GM12878 (cell line): ENCODE measurements at regions not wholly inside any gene's neighbourhood (a gene's known extent, or its start where the extent isn't known, plus 50 kb on each side); places are given as distances from the start of the nearest gene placed in this dataset.

Experiments used
- ATAC-seq: fragments of 200-7000 bp; cut with Tn5 transposase; 3 replicates; pipeline ENCODE4 v1.9.1; 2020; ENCODE audit warnings: mild to moderate bottlenecking, moderate library complexity
- BruUV-seq: library from RNA; stranded (reverse); fragments of 400-500 nt; replicated peaks from 2 replicates; lab custom pipeline; 2021; lab: Mats Ljungman, UMichigan
- CTCF ChIA-PET: fragments of 300-600 bp; sonication (Branson Sonifier 250); formaldehyde crosslinking; extraction: SDS; loops from one replicate; lab custom pipeline; 2021; ENCODE audit warnings: inconsistent platforms; lab: Yijun Ruan, JAX
- POLR2A ChIA-PET: fragments of 350-600 bp; formaldehyde crosslinking; extraction: SDS; loops from one replicate; lab custom pipeline; 2021; ENCODE audit warnings: inconsistent platforms; lab: Charles Lee
- RAD21 ChIA-PET: fragments of 300-600 bp; sonication (Branson Sonifier 250); formaldehyde crosslinking; loops from one replicate; lab custom pipeline; 2023; ENCODE audit warnings: antibody characterized with exemption; ENCODE audit not compliant: unreplicated experiment; lab: Charles Lee
- SMC1A ChIA-PET: fragments of 300-600 bp; sonication (Branson Sonifier 250); formaldehyde crosslinking; loops from one replicate; lab custom pipeline; 2023; ENCODE audit not compliant: unreplicated experiment, uncharacterized antibody; lab: Charles Lee
- DNase-seq: peaks from one replicate; pipeline ENCODE4 v3.0.0-alpha.2; 2011; ENCODE audit warnings: low read depth, low spot score
- FAIRE-seq: peaks from 3 replicates; lab custom pipeline; 2011; peaks lifted over from hg19 to GRCh38; lab: Jason Lieb, UNC
- H2AFZ ChIP-seq: 2 replicates; pipeline ENCODE4 v1.6.0; 2011; ENCODE audit warnings: low read depth, low read length, control low read depth; ENCODE audit not compliant: control insufficient read depth
- H3K27ac ChIP-seq: 2 replicates; pipeline ENCODE4 v1.5.1; 2011; ENCODE audit warnings: control low read depth; ENCODE audit not compliant: control insufficient read depth, insufficient read depth
- H3K27me3 ChIP-seq, 2 experiments: replicated peaks in 1 of 2; 2 replicates each; pipeline versions ENCODE4 v1.6.0 to v1.6.1; 2011; ENCODE audit warnings: low read length in 1 of 2; ENCODE audit not compliant: control insufficient read depth in 2 of 2, insufficient read depth in 2 of 2
- H3K36me3 ChIP-seq, 2 experiments: 2 replicates each; pipeline ENCODE4 v1.5.1; 2011; ENCODE audit warnings: low read length in 1 of 2; ENCODE audit not compliant: control insufficient read depth in 2 of 2, insufficient read depth in 2 of 2
- H3K4me1 ChIP-seq: 2 replicates; pipeline ENCODE4 v1.6.1; 2011; ENCODE audit warnings: mild to moderate bottlenecking, low read length, moderate library complexity, mixed read lengths; ENCODE audit not compliant: control insufficient read depth, insufficient read depth
- H3K4me2 ChIP-seq: 2 replicates; pipeline ENCODE4 v1.6.0; 2011; ENCODE audit warnings: control low read depth; ENCODE audit not compliant: control insufficient read depth, insufficient read depth
- H3K4me3 ChIP-seq: fragments of 200-600 bp; sonication (generic); 2 replicates; pipeline ENCODE4 v1.5.1; 2016
- H3K79me2 ChIP-seq: 2 replicates; pipeline ENCODE4 v1.6.0; 2011; ENCODE audit warnings: low read length; ENCODE audit not compliant: control insufficient read depth, insufficient read depth
- H3K9ac ChIP-seq: 2 replicates; pipeline ENCODE4 v1.8.0; 2011; ENCODE audit warnings: low read length, control low read depth, mixed read lengths; ENCODE audit not compliant: control insufficient read depth, insufficient read depth
- H3K9me3 ChIP-seq: replicated peaks from 3 replicates; pipeline ENCODE4 v1.5.1; 2011; ENCODE audit warnings: mild to moderate bottlenecking, low read length; ENCODE audit not compliant: control insufficient read depth, insufficient read depth
- H4K20me1 ChIP-seq: 2 replicates; pipeline ENCODE4 v1.6.0; 2011; ENCODE audit not compliant: control insufficient read depth, insufficient read depth
- CBX5 ChIP-seq: sonication (generic); IDR thresholded peaks from 2 replicates; pipeline ENCODE4 v1.6.1; 2016; ENCODE audit warnings: low read depth, moderate library complexity, mild to moderate bottlenecking, inconsistent platforms
- EGR1 ChIP-seq, 2 experiments: IDR thresholded peaks; 1 replicate in 1 of 2; 2 replicates in 1 of 2; pipeline ENCODE4 v1.6.1; 2011 to 2012; ENCODE audit warnings: low read depth in 2 of 2, low read length in 2 of 2, borderline replicate concordance in 1 of 2, mild to moderate bottlenecking in 1 of 2, moderate library complexity in 1 of 2
- MXI1 ChIP-seq: fragments of 150-350 bp; IDR thresholded peaks from 2 replicates; pipeline ENCODE4 v1.6.1; 2011; ENCODE audit warnings: low read depth, mild to moderate bottlenecking, inconsistent platforms, low read length, improper control_type of control experiment
- NFXL1 ChIP-seq: fragments of 450-650 bp; IDR thresholded peaks from 2 replicates; pipeline ENCODE4 v1.6.1; 2017; ENCODE audit warnings: antibody characterized with exemption, mild to moderate bottlenecking, borderline replicate concordance
- NR2C2 ChIP-seq: IDR thresholded peaks from 2 replicates; pipeline ENCODE4 v1.6.1; 2011; ENCODE audit warnings: borderline replicate concordance, low read depth; ENCODE audit not compliant: control insufficient read depth, insufficient read length
- POU2F2 ChIP-seq: IDR thresholded peaks from 3 replicates; pipeline ENCODE4 v1.6.1; 2011; ENCODE audit warnings: low read depth, mild to moderate bottlenecking, low read length, borderline replicate concordance
- TBL1XR1 ChIP-seq: IDR thresholded peaks from 2 replicates; pipeline ENCODE4 v1.6.1; 2012; ENCODE audit warnings: low read depth, low read length, improper control_type of control experiment
- WGBS: methylation state at CpG from one replicate; pipeline ENCODE4 v1.1.6; 2016; ENCODE audit warnings: low lambda C conversion rate; ENCODE audit not compliant: insufficient replicate concordance, insufficient coverage; ENCODE audit errors: missing lambda C conversion rate; 5-methylcytosine and 5-hydroxymethylcytosine counted together
- in situ Hi-C: fragments of 300-500 bp; cut with MboI; formaldehyde crosslinking; loops from 9 replicates; pipeline ENCODE4 v1.14.3; 2018; ENCODE audit warnings: mixed read lengths
- intact Hi-C: fragments of 100-400 bp; cut with micrococcal nuclease; formaldehyde crosslinking; loops from one replicate; pipeline ENCODE4 v1.14.2; 2022; ENCODE audit not compliant: unreplicated experiment
- TF ChIP-seq, protein P1 (sequence below): fragments of 450-650 bp; IDR thresholded peaks from 2 replicates; pipeline ENCODE4 v1.6.1; 2017; ENCODE audit warnings: borderline replicate concordance
- TF ChIP-seq, protein P2 (sequence below): IDR thresholded peaks from 2 replicates; pipeline ENCODE4 v1.6.1; 2011; ENCODE audit warnings: low read depth, mild to moderate bottlenecking, low read length, moderate library complexity, borderline replicate concordance; ENCODE audit errors: extremely low read depth
- TF ChIP-seq, protein P3 (sequence below): fragments of 450-650 bp; IDR thresholded peaks from 2 replicates; pipeline ENCODE4 v1.6.1; 2018; ENCODE audit warnings: mild to moderate bottlenecking, low read depth, moderate library complexity; ENCODE audit not compliant: partially characterized antibody
- TF ChIP-seq, protein P4 (sequence below): IDR thresholded peaks from 2 replicates; pipeline ENCODE4 v1.6.1; 2011; ENCODE audit warnings: borderline replicate concordance, low read depth, mild to moderate bottlenecking, moderate library complexity, low read length; ENCODE audit not compliant: insufficient read depth, poor library complexity, severe bottlenecking

DNA sequence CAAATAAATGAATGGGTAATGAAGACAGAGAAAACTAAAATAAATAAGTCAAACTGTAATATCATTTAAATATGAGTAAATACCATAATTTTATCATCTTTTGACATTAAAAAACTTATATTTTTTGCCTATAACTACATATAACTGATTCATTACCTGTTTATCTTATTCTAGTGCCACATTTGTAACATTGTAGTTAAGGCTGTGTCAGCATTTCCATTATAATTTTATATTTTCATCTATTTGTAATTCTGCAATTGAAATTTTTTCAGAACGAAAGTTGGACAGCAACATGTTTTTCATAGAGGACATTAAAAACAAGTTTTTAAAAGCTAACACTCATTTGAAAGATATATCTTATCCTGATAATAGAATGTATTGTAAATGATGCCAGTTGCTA lies 1286.5 kb downstream of the LRFN5 start:
- no peaks in the 10 kb centered on the region for H3K27me3 ChIP-seq
- no peak overlapping the region for H3K9ac ChIP-seq
- H2AFZ ChIP-seq, result no peak overlapping the region
- no peak overlapping the region for H3K4me3 ChIP-seq
- in situ Hi-C loops, result no loop called here
- BruUV-seq, result no TSS peak
- no peak overlapping the region for H3K27ac ChIP-seq
- ATAC-seq (no peak), FAIRE-seq (no peak), DNase-seq (no peak)
- H3K36me3 ChIP-seq, result no peaks in the 10 kb centered on the region
- TF ChIP-seq POU2F2 (no peak), MXI1 (no peak), CBX5 (no peak), NR2C2 (no peak)
- TF ChIP-seq, protein P1, sequence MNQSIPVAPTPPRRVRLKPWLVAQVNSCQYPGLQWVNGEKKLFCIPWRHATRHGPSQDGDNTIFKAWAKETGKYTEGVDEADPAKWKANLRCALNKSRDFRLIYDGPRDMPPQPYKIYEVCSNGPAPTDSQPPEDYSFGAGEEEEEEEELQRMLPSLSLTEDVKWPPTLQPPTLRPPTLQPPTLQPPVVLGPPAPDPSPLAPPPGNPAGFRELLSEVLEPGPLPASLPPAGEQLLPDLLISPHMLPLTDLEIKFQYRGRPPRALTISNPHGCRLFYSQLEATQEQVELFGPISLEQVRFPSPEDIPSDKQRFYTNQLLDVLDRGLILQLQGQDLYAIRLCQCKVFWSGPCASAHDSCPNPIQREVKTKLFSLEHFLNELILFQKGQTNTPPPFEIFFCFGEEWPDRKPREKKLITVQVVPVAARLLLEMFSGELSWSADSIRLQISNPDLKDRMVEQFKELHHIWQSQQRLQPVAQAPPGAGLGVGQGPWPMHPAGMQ, result no peak
- CTCF ChIA-PET, result no interaction called here
- H4K20me1 ChIP-seq, result no peaks in the 10 kb centered on the region
- intact Hi-C loops, result no loop called here
- POLR2A ChIA-PET, result no interaction called here
- no peaks in the 10 kb centered on the region for H3K79me2 ChIP-seq
- SMC1A ChIA-PET, result no interaction called here
- RAD21 ChIA-PET, result no interaction called here
- no peak overlapping the region for H3K4me2 ChIP-seq
- H3K9me3 ChIP-seq, result no peaks in the 10 kb centered on the region
- H3K4me1 ChIP-seq, result no peaks in the 10 kb centered on the region
- WGBS, result 0% methylated on average over 1 of the region's 1 CpG

DNA sequence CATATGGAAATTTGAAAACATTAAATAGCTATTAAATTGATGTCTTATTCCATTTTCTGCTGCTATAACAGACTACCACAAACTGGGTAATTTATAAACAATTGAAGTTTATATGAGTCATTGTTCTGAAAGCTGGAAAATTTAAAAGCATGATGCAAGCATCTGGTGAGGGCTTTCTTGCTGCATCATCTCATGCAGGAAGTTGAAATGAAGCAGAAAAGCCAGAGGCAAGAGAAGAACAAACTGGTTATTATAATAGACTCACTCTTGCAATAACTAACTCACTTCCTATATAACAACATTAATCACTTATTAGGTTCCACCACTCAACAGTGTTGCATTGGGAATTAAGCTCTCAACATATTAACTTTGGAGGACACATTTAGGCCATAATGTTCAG lies 1277.4 kb downstream of the LRFN5 start:
- DNase-seq, result no peak
- ChIA-PET SMC1A (no interaction called here), POLR2A (no interaction called here), RAD21 (no interaction called here), CTCF (no interaction called here)
- no peak for ATAC-seq
- FAIRE-seq, result no peak
- H3K27ac ChIP-seq, result no peak overlapping the region
- no peak overlapping the region for H3K9ac ChIP-seq
- H3K4me2 ChIP-seq, result no peak overlapping the region
- no peak overlapping the region for H2AFZ ChIP-seq
- no peak overlapping the region for H3K4me3 ChIP-seq
- no peaks in the 10 kb centered on the region for H3K27me3 ChIP-seq
- no peaks in the 10 kb centered on the region for H3K4me1 ChIP-seq
- no TSS peak for BruUV-seq
- in situ Hi-C loops (no loop called here), intact Hi-C loops (no loop called here)
- H3K36me3 ChIP-seq, result no peaks in the 10 kb centered on the region
- H3K9me3 ChIP-seq, result no peaks in the 10 kb centered on the region
- H3K79me2 ChIP-seq, result no peaks in the 10 kb centered on the region
- no peaks in the 10 kb centered on the region for H4K20me1 ChIP-seq
- TF ChIP-seq, protein P2, sequence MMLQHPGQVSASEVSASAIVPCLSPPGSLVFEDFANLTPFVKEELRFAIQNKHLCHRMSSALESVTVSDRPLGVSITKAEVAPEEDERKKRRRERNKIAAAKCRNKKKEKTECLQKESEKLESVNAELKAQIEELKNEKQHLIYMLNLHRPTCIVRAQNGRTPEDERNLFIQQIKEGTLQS, result no peak
- TF ChIP-seq, protein P3, sequence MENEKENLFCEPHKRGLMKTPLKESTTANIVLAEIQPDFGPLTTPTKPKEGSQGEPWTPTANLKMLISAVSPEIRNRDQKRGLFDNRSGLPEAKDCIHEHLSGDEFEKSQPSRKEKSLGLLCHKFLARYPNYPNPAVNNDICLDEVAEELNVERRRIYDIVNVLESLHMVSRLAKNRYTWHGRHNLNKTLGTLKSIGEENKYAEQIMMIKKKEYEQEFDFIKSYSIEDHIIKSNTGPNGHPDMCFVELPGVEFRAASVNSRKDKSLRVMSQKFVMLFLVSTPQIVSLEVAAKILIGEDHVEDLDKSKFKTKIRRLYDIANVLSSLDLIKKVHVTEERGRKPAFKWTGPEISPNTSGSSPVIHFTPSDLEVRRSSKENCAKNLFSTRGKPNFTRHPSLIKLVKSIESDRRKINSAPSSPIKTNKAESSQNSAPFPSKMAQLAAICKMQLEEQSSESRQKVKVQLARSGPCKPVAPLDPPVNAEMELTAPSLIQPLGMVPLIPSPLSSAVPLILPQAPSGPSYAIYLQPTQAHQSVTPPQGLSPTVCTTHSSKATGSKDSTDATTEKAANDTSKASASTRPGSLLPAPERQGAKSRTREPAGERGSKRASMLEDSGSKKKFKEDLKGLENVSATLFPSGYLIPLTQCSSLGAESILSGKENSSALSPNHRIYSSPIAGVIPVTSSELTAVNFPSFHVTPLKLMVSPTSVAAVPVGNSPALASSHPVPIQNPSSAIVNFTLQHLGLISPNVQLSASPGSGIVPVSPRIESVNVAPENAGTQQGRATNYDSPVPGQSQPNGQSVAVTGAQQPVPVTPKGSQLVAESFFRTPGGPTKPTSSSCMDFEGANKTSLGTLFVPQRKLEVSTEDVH, result no peak
- TF ChIP-seq, protein P4, sequence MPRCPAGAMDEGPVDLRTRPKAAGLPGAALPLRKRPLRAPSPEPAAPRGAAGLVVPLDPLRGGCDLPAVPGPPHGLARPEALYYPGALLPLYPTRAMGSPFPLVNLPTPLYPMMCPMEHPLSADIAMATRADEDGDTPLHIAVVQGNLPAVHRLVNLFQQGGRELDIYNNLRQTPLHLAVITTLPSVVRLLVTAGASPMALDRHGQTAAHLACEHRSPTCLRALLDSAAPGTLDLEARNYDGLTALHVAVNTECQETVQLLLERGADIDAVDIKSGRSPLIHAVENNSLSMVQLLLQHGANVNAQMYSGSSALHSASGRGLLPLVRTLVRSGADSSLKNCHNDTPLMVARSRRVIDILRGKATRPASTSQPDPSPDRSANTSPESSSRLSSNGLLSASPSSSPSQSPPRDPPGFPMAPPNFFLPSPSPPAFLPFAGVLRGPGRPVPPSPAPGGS, result no peak
- no peak for TF ChIP-seq NFXL1
- no peak for TF ChIP-seq TBL1XR1
- no peak for TF ChIP-seq EGR1 (IDR thresholded peaks at IDR 0.05; ENCODE audit: borderline replicate concordance in 1 of 2, low read depth in 2 of 2, low read length in 2 of 2)
